Fibroblast of lung (primary cell): ENCODE measurements at regions not wholly inside any gene's neighbourhood (a gene's known extent, or its start where the extent isn't known, plus 50 kb on each side); places are given as distances from the start of the nearest gene placed in this dataset.

Source experiments
- EZH2 ChIP-seq: IDR thresholded peaks from 2 replicates; pipeline ENCODE4 v1.5.1; 2012; ENCODE audit warnings: low read length, control low read depth, mild to moderate bottlenecking; ENCODE audit errors: missing control alignments
- TF ChIP-seq, protein P1 (sequence below), 2 donors: IDR thresholded peaks in 1 of 2; conservative IDR thresholded peaks in 1 of 2; 1 replicate in 1 of 2; 2 replicates in 1 of 2; pipeline ENCODE4 v1.5.1; 2011 to 2012; ENCODE audit warnings: low read length in 2 of 2, control low read depth in 1 of 2, inconsistent platforms in 1 of 2, low read depth in 1 of 2, mild to moderate bottlenecking in 1 of 2

DNA sequence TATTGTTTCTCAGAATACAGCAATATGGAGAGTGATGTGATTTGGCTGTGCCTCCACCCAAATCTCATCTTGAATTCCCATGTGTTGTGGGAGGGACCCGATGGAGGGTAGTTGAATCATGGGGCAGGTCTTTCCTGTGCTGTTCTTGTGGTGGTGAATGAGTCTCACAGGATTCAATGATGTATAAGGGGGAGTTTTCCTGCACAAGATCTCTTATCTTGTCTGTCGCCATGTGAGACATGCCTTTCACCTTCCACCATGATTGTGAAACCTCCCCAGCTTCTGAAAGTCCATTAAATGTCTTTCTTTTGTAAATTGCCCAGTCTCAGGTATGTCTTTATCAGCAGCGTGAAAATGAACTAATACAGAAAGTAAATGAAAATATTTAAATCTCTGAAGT is 234.8 kb upstream of the TENT5A start:
- TF ChIP-seq, protein P1, sequence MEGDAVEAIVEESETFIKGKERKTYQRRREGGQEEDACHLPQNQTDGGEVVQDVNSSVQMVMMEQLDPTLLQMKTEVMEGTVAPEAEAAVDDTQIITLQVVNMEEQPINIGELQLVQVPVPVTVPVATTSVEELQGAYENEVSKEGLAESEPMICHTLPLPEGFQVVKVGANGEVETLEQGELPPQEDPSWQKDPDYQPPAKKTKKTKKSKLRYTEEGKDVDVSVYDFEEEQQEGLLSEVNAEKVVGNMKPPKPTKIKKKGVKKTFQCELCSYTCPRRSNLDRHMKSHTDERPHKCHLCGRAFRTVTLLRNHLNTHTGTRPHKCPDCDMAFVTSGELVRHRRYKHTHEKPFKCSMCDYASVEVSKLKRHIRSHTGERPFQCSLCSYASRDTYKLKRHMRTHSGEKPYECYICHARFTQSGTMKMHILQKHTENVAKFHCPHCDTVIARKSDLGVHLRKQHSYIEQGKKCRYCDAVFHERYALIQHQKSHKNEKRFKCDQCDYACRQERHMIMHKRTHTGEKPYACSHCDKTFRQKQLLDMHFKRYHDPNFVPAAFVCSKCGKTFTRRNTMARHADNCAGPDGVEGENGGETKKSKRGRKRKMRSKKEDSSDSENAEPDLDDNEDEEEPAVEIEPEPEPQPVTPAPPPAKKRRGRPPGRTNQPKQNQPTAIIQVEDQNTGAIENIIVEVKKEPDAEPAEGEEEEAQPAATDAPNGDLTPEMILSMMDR (conservative IDR thresholded peaks at IDR 0.05 in 1 of 2, IDR thresholded peaks at IDR 0.05 in 1 of 2; ENCODE audit: low read depth in 1 of 2, low read length in 2 of 2) = no peak
- no peak for TF ChIP-seq EZH2
